WI38 (cell line): ENCODE measurements at regions not wholly inside any gene's neighbourhood (a gene's known extent, or its start where the extent isn't known, plus 50 kb on each side); places are given as distances from the start of the nearest gene placed in this dataset.

ENCODE experiments used
- H3K4me3 ChIP-seq: 2 replicates; pipeline ENCODE4 v1.5.1; 2011; ENCODE audit warnings: low read depth, mild to moderate bottlenecking, control low read depth, low read length
- TF ChIP-seq, protein P1 (sequence below): IDR thresholded peaks from 2 replicates; pipeline ENCODE4 v1.5.1; 2012; ENCODE audit warnings: low read depth, mild to moderate bottlenecking, control low read depth, low read length

DNA sequence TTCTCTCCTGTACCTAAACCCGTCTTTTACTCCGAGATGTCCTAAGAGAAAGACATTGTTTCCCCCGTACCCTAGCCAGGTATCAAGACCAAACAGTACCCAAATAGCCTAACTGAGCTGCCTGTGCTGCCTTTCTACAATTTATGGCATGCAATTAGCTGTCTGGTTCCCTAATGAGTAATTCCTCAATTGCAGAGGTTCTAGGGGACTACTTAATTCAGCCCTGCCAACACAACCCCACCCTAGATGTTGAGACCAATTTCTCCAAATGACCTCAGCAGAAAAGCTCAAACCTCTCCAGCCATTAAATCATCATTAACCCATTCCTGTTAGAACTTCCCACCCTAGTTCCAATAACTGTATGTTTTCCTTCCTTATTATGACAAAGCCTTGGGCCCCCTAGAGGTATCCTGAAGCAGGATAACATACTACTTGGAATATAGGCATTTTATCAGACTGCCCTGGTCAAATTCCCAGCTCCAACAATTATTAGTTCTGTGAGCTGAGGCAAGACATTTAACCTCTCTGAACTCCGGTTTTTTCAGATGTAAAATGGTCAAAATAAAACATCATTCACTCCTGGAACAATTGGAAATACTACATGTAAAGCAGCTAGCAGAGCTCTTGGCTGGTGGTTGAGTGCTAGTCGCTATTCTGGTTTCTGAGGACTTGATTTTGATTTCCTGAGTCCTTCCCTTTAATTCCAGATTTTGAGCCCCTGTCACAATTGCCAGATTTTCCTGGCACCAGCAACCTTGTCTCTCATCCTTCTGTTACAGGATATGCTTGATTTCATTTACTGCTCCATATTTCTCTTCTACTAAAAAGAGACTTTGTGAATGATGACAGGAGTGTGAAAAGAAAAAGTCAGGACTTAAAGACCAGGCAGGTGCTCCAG is 244.6 kb upstream of the TENM3 start:
- TF ChIP-seq, protein P1, sequence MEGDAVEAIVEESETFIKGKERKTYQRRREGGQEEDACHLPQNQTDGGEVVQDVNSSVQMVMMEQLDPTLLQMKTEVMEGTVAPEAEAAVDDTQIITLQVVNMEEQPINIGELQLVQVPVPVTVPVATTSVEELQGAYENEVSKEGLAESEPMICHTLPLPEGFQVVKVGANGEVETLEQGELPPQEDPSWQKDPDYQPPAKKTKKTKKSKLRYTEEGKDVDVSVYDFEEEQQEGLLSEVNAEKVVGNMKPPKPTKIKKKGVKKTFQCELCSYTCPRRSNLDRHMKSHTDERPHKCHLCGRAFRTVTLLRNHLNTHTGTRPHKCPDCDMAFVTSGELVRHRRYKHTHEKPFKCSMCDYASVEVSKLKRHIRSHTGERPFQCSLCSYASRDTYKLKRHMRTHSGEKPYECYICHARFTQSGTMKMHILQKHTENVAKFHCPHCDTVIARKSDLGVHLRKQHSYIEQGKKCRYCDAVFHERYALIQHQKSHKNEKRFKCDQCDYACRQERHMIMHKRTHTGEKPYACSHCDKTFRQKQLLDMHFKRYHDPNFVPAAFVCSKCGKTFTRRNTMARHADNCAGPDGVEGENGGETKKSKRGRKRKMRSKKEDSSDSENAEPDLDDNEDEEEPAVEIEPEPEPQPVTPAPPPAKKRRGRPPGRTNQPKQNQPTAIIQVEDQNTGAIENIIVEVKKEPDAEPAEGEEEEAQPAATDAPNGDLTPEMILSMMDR: no peak
- H3K4me3 ChIP-seq: no peak overlapping the region

GRCh38 chr4:182000077-182000476 is 243.1 kb upstream of the TENM3 start:
- TF ChIP-seq, protein P1: no peak
- H3K4me3 ChIP-seq: no peak overlapping the region

GRCh38 chr4:182010876-182011275 is 232.3 kb upstream of the TENM3 start:
- H3K4me3 ChIP-seq: no peak overlapping the region
- TF ChIP-seq, protein P1: no peak

DNA sequence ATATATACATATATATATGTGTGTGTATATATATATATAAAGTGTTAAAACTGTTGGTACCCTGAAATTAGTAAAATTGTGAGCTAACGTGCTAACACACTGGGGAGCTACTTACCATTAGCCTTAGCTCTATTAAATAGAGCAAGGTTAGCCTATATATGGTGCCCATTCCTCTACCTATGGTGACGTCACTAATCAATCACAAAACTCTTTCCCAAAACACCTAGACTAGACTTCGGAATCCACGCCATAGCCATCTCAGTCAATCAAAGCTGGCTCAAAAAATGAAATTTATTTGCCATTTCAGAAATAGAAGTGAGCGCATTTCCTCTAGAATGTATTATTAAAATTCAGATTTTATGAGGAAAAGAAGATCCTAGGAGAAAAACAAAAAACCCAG is 229.0 kb upstream of the TENM3 start:
- TF ChIP-seq, protein P1: no peak
- no peak overlapping the region for H3K4me3 ChIP-seq

GRCh38 chr4:182015014-182015413 is 228.2 kb upstream of the TENM3 start:
- TF ChIP-seq, protein P1: no peak

DNA sequence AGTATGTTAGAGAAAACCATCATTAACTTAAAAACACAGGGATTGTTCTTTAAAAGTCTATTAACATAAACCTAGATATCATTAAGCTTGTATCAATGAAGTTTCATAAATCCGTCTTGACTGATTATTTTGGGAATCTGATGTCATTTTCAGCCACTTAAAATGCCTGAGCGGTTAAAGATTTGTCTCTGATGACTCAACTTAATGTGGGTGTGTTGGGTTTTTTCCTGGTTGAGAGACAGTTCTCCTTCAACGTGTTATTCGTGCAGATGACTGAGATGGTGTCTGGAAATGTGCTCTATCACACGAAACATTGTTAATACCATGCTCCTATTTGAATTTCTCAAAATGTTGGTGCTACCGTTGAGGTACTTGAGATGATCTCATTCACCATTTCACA is 227.3 kb upstream of the TENM3 start:
- TF ChIP-seq, protein P1: no peak
- no peak overlapping the region for H3K4me3 ChIP-seq

More at GRCh38 chr4:182015014-182015413, 228.2 kb upstream of the TENM3 start:
- H3K4me3 ChIP-seq: no peak overlapping the region

DNA sequence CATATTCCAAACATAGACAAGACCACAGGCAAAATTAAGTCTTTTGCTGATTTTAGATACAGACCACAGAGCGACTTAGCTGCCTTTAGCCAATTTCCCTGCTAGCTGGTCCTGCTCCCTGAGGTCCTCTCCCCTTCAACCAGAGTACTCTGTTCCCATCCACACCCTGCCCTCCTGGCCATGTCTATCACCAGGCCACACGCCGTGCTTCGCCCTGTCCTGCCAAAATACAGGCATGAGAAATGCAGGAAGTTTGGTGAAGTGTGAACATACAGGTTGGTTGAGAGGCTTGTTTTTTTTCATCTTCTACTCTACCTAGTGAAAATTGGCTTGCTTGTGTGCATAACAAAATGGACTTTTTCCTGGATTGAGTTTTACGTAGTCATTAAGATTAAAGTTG is 226.2 kb upstream of the TENM3 start:
- TF ChIP-seq, protein P1: no peak
- H3K4me3 ChIP-seq: no peak overlapping the region
